Bronchial epithelial cell (primary cell): ENCODE measurements at regions not wholly inside any gene's neighbourhood (a gene's known extent, or its start where the extent isn't known, plus 50 kb on each side); places are given as distances from the start of the nearest gene placed in this dataset.
"Not testable (repeated sequence)": the region's sequence is repeated elsewhere in the genome, so short reads cannot be mapped to it uniquely, and the experiment has no call there.

ENCODE experiments used
- DNase-seq: peaks from one replicate; pipeline ENCODE4 v3.0.0-alpha.2; 2010; ENCODE audit warnings: low read depth
- FAIRE-seq: peaks from 2 replicates; lab custom pipeline; 2011; peaks lifted over from hg19 to GRCh38; lab: Jason Lieb, UNC
- H3K27me3 ChIP-seq: 2 replicates; pipeline ENCODE4 v1.5.1; 2011; ENCODE audit warnings: low read length; ENCODE audit not compliant: control insufficient read depth, insufficient read depth
- H3K36me3 ChIP-seq: 2 replicates; pipeline ENCODE4 v1.5.1; 2011; ENCODE audit warnings: low read length; ENCODE audit not compliant: control insufficient read depth, insufficient read depth
- H3K4me3 ChIP-seq: 2 replicates; pipeline ENCODE4 v1.5.1; 2011; ENCODE audit warnings: mild to moderate bottlenecking, low read depth, low read length, control low read depth
- CTCF ChIP-seq: IDR thresholded peaks from 2 replicates; pipeline ENCODE4 v1.5.1; 2011; ENCODE audit warnings: mild to moderate bottlenecking, moderate library complexity, low read length, control low read depth, inconsistent platforms; ENCODE audit not compliant: insufficient read depth, severe bottlenecking

- TF ChIP-seq CTCF: no peak
- no peak for FAIRE-seq
- Histone ChIP-seq H3K36me3 (no peaks in the 10 kb centered on the region), H3K27me3 (no peaks in the 10 kb centered on the region), H3K4me3 (no peak overlapping the region)
- DNase-seq: no peak
Measured at GRCh38 chr7:131767591-131767990, 211.2 kb upstream of the PODXL start.

GRCh38 chr7:131765575-131765974 is 209.1 kb upstream of the PODXL start:
- H3K4me3 ChIP-seq: no peak overlapping the region
- no peak for DNase-seq
- H3K27me3 ChIP-seq: peaks cover 4% of the 10 kb centered on the region
- TF ChIP-seq CTCF: no peak
- FAIRE-seq: no peak
- no peaks in the 10 kb centered on the region for H3K36me3 ChIP-seq

GRCh38 chr7:131764143-131764775 is 207.8 kb upstream of the PODXL start:
- no peak for FAIRE-seq
- Histone ChIP-seq H3K4me3 (no peak overlapping the region), H3K27me3 (peaks cover 7% of the 10 kb centered on the region), H3K36me3 (no peaks in the 10 kb centered on the region)
- DNase-seq: no peak
- no peak for TF ChIP-seq CTCF

DNA sequence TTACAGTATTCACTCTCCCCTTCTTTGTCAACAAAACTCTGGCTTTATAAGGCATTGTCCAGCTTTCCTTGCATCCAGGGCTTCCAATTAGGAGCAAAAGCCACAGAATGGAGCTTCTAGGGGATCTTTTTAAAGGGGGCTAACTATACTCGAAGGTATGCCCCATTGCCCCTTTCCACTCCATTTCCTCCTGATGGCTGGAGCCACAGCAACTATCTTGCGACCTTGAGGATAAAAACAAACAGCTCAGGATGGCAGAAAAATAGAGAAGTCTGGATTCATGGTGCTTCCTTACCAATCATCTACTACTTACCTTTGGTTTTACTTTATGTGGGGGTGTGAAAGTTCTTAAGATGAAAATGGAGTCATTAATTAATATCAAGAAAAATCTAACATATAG is 206.3 kb upstream of the PODXL start:
- TF ChIP-seq CTCF: no peak

GRCh38 chr7:131755801-131756200 is 199.4 kb upstream of the PODXL start:
- not testable (repeated sequence) for DNase-seq, H3K4me3 ChIP-seq, H3K27me3 ChIP-seq, H3K36me3 ChIP-seq, FAIRE-seq

More for the DNA sequence above, 206.3 kb upstream of the PODXL start:
- Histone ChIP-seq H3K27me3 (peaks cover 7% of the 10 kb centered on the region), H3K4me3 (no peak overlapping the region), H3K36me3 (no peaks in the 10 kb centered on the region)
- DNase-seq: no peak
- no peak for FAIRE-seq

GRCh38 chr7:131753620-131754222 is 197.3 kb upstream of the PODXL start:
- peak; percentile 72 for TF ChIP-seq CTCF
- FAIRE-seq (peak; percentile 32), DNase-seq (peak; percentile 6)
- H3K27me3 ChIP-seq: no peaks in the 10 kb centered on the region
- no peak overlapping the region for H3K4me3 ChIP-seq
- H3K36me3 ChIP-seq: no peaks in the 10 kb centered on the region
